GM21515 (cell line): ENCODE measurements at regions not wholly inside any gene's neighbourhood (a gene's known extent, or its start where the extent isn't known, plus 50 kb on each side); places are given as distances from the start of the nearest gene placed in this dataset.

Experiments
- ATAC-seq: cut with Tn5 transposase; IDR thresholded peaks from one replicate; pipeline ENCODE4 v1.9.1; 2021; ENCODE audit not compliant: unreplicated experiment

DNA sequence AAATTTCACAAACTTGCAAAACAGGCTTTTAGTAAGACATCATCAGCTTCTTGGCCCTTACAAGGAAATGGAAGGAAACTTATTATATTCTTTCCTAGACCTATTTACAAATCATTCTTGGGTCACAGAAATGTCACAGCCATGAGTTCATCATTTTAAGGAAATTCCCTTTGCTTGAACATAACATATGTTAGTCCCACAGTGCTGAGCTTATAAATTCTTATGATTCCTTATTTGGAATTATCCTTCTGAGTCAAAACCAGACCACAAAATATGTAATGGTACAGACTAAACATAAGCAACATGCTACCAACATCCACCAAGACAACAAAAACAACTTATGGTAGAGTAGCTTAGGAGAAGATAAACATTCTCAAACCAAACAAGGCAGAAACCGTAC, 236.9 kb upstream of the CTSO start:
- ATAC-seq: no peak

DNA sequence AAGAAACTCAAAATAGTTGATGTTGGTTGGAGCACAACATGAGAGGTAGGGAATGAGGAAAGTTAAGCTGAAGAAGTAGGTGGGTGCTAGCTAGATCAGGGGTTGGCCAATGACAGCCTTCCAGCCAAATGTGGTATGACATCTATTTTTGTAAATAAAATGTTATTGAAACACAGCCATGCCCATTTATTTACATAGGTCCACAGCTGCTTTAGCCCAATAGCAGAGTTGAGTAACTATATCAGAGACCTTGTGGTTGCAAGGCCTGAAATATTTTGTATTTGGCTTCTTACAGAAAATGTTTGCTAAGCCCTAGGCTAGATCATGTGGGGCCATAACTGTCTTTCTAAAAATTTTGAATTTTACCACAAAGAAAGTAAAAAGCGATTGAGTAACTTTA, 234.9 kb upstream of the CTSO start:
- no peak for ATAC-seq

GRCh38 chr4:156186111-156186510, 232.4 kb upstream of the CTSO start:
- ATAC-seq: no peak

DNA sequence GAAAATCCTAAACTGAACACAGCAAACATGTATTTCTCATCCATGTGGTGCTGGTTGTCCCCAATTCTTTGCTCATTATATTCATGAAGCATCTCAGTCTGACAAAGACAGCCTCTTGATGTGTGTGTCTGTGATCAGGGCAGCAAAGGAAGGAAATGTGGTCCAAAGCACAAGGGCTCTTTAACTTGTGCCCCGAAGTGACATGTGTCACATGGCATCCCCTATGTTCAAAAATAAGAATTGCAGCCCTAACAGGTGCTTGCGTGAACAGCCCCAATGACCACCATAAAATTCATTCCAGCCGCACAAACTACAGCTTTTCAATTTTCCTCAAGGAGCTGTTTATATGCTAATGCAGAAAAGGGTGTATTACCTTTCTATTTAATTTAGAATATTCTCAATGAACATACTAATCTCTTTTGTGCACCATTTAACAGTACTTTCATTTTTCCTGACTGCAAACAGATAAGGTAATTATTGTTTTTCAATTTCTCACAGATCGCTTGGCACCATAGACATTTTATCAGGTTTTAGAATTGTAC, 231.9 kb upstream of the CTSO start:
- no peak for ATAC-seq

DNA sequence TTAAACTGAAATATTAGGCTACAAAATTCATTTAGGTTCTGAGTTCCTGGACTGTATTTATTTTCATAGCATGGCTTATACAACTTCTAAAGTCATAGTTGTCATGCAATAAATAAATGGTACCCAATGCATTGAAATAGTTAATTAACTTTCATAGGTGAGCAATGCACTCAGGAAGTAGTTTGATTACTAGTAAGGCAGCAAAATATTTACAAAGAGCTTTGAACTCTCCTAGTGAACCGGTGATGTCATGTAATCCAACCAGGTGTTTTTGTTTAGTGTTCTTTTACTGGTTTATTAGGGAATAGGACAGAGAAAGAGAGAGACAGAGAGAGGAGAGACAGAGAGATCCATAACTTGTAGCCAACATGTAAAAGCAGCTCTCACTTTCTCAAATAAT, 228.6 kb upstream of the CTSO start:
- no peak for ATAC-seq

DNA sequence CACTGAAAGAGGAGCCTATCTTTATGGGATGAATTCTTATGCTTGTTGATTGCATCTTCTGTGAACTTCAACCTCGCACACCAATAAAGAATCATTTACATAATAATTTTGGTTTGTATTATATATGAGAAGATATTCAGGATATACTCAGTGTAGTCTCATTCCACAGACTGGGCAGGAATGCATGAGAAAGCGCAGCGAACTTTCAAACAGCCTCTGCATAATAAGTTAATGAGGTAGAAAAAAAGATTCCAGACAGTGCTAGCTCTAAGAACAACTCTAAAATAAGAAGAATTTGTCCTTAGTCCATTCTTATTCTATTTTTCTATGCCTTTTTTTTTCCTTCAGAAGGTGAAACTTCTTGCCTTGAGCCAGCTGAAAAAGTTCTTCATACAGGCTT, 224.3 kb upstream of the CTSO start:
- no peak for ATAC-seq

GRCh38 chr4:156176896-156177295, 223.2 kb upstream of the CTSO start:
- no peak for ATAC-seq

DNA sequence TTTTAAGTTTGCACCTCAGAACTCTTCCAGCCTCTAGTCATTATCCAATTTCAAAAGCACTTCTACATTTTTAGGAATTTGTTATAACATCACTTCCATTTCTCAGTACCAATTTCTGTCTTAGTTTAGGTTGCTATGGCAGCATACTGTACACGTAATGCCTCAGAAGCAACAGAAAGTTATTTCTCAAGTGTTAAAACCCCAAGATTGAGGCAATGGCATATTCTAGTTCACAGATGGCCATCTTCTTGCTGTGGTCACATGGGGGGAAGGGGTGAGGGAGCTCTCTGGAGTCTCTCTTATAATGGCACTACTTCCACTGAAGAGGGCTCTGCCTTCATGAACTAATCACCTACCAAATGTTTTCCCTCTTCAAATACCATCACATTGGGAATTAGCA, 220.3 kb upstream of the CTSO start:
- ATAC-seq: no peak

GRCh38 chr4:156173486-156173885, 219.8 kb upstream of the CTSO start:
- ATAC-seq: no peak

DNA sequence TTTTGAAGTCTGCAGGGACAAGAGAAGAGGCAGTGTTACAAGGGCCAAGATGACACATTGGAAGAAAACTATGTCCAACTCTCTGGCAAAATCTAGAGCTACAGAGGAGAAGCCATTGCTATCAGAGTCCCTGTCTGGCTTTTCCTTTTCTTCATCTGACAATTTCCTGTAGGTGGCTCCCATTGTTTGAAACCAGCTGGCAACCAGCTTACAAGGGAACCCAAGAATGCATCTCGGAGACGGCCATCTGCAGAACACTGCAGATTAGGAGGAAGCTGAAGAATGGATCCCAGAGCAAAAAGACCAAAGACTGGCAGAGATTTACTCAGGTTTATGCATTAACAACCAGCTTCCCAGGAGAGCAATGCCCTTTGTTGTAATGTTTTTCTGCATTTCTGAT, 216.2 kb upstream of the CTSO start:
- ATAC-seq: no peak

DNA sequence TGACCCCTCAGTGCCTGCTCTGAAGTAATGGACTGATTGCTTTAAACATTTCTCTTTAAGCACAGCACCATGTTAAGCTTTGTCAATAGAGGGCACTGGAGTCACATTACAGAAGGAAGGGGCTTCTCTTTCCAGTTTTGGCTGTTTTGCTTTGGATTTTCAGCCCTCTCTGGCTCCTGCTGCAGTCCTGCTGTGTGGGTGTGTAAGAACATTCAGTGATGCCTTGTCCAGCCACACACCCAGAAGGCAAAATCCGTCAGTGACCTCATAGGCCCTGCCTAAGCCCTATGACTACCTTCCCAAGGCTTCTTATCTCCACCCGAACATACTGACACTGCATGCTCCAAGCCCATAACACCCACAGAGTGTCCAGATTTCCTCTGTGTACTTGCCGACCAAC, 215.3 kb upstream of the CTSO start:
- no peak for ATAC-seq

- no peak for ATAC-seq
Measured at GRCh38 chr4:156168288-156168687, 214.6 kb upstream of the CTSO start.

DNA sequence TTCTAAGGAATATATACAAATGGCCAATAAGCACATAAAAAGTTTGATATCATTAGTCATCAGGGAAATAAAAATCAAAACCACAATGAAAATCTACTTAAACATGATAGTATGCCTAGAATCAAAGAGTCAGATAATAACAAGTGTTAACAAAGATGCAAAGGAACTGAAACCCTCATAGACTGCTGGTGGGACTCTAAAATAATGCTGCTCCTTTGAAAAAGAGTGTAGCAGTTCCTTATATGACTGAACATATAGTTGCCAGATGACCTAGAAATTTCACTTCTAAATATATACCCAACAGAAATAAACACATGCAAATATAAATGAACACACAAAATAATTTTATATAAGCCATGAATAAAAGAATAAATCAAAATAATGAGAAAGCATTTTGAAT, 205.1 kb upstream of the CTSO start:
- ATAC-seq: peak; percentile 82

DNA sequence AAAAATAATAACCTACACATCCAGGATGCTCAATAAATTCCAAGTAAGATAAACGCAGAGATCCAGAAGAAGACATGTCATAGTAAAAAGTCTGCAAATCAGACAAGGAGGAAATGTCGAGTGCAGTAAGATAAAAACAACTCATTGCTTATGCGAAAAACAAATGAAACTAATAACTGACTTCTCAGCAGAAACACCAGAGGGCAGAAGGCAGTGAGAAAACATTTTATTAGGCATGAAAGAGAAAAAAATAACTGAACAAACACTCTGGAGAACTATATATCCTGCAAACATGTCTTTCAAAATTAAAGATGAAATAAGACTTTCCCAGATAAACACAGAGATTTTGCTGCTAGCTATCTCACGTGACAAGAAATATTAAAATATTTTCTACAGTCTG, 201.3 kb upstream of the CTSO start:
- no peak for ATAC-seq

- no peak for ATAC-seq
Measured at GRCh38 chr4:156146571-156146970, 192.9 kb upstream of the CTSO start.

GRCh38 chr4:156144961-156145360, 191.3 kb upstream of the CTSO start:
- no peak for ATAC-seq

- no peak for ATAC-seq
Measured at GRCh38 chr4:156138781-156139280, 185.2 kb upstream of the CTSO start.

DNA sequence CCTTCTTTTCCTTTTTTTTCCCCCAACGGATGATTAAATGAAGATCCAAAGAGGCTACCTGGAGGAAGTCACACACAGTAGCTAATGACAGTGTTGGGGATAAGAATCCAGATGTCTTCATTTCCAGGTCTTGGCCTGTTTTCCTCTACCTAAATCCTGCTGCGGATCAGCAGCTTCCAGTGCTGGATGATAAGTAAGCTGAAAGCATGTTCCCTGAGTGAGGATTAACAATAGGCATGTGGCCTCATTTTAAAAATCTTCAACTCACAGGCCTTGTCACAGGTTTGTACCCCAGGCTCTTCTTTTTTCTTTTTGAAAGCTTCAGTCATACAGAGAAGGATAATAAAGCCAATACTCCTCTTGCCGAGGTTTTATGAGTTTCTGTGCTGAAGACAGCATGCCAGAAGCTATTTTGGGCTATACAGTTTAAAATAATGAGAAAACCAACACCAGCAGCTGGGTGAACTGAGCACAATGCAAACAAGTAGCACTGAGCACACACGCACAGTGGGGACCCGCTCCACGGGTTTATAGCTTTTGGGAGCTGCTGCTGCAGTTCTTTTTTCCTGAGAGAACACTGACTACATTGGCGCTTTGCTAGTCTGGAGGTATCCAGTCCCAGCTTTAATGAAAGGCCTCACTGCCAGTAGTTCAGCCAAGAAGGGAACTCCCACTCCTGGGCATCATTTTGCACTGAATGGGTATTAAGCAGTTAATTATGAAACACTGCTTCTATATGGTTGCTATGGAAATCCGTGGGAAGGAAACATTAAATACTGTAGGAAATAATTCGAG, 184.2 kb upstream of the CTSO start:
- ATAC-seq: no peak

DNA sequence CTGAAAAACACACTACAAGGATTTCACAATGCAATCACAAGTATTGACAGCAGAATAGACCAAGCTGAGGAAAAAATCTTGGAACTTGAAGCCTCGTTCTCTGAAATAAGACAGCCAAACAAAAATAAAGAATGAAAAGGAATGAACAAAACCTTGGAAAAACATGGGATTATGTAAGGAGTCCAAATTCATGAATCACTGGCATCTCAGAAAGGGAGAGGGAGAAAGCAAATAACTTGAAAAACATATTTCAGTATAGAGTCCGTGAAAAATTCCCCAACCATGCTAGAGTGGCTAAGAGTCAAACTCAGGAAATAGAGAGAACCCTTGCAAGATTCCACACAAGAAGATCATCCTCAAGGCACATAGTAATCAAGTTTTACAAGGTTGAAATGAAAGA, 178.5 kb upstream of the CTSO start:
- ATAC-seq: no peak

DNA sequence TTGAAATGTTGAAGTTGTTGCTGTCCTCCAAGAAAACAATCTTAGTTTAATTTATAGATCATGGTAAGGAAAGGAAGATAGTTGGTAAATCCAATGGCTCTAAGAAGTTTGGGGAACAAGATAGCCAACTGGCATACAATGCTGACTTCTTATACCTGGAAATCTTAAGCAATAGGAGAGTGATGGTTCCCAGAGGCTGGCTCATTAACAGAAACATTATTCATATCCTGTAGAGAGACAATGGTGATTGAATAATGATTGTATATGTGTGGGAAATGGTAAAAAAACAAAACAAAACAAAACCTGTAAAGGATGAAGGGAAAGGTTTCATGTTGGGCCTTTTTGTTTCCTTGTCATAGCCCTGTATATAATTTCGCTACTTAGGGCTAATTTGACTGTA, 174.9 kb upstream of the CTSO start:
- ATAC-seq: no peak

GRCh38 chr4:156118507-156119220, 165.0 kb upstream of the CTSO start:
- no peak for ATAC-seq

DNA sequence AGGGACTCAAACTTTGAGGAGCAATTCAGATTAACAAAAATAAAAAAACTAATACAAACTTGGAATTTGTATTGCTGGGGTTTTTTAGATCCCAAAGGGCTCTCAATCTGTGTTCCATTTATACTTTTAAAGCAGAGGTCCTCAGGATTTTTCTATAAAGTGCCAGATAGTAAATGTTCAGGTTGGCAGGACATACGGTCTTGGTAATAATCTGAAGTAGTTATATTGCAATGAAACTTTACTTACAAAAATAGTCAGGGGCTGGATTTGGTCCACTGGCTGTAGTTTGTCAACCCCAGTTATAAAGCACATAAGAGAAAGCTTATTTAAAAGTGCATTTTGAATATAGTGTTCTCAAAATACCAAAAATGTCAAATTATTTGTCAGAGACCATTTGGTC, 164.1 kb upstream of the CTSO start:
- no peak for ATAC-seq
